ENCODE measurements at regions not wholly inside any gene's neighbourhood (a gene's known extent, or its start where the extent isn't known, plus 50 kb on each side); places are given as distances from the start of the nearest gene placed in this dataset.
A peak's percentile ranks its signal among the peaks of the same experiment; 100 is the strongest.

- TF ChIP-seq, protein P1, sequence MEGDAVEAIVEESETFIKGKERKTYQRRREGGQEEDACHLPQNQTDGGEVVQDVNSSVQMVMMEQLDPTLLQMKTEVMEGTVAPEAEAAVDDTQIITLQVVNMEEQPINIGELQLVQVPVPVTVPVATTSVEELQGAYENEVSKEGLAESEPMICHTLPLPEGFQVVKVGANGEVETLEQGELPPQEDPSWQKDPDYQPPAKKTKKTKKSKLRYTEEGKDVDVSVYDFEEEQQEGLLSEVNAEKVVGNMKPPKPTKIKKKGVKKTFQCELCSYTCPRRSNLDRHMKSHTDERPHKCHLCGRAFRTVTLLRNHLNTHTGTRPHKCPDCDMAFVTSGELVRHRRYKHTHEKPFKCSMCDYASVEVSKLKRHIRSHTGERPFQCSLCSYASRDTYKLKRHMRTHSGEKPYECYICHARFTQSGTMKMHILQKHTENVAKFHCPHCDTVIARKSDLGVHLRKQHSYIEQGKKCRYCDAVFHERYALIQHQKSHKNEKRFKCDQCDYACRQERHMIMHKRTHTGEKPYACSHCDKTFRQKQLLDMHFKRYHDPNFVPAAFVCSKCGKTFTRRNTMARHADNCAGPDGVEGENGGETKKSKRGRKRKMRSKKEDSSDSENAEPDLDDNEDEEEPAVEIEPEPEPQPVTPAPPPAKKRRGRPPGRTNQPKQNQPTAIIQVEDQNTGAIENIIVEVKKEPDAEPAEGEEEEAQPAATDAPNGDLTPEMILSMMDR (conservative IDR thresholded peaks at IDR 0.05; ENCODE audit: low read length), result peak; percentile 71
- TF ChIP-seq EZH2phosphoT487 (IDR thresholded peaks at IDR 0.05; ENCODE audit: borderline replicate concordance, low read depth, low read length), result no peak
Observed at GRCh38 chr1:10867138-10867721, 70.8 kb upstream of the CASZ1 start.

Measured in OCI-LY7 (cell line).